Left hindlimb (tissue), 1 donor: ENCODE measurements at regions not wholly inside any gene's neighbourhood (a gene's known extent, or its start where the extent isn't known, plus 50 kb on each side); places are given as distances from the start of the nearest gene placed in this dataset.
"Not testable (repeated sequence)": the region's sequence is repeated elsewhere in the genome, so short reads cannot be mapped to it uniquely, and the experiment has no call there.

Experiments
- DNase-seq: peaks from one replicate; pipeline ENCODE4 v3.0.0-alpha.2; 2018

DNA sequence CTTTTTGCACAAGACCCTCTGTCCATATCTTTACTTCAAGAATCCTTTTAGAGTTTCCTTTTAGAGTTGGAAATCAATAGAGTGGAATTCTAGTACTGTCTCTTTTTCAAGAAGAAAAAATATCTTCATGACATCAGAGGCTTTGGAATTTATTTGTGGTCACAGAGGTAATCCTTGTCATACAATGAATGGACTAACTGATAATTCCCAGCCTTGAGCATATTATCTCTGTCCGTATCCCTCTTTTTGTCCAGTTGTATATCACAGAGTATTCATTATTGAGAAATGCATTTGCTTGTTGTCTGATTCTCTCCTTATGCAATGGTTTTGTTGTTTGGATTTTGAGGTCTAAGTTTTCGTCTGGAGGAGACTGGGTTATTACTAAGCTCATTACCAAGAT lies 82.0 kb upstream of the HAPLN1 start:
- no peak for DNase-seq

DNA sequence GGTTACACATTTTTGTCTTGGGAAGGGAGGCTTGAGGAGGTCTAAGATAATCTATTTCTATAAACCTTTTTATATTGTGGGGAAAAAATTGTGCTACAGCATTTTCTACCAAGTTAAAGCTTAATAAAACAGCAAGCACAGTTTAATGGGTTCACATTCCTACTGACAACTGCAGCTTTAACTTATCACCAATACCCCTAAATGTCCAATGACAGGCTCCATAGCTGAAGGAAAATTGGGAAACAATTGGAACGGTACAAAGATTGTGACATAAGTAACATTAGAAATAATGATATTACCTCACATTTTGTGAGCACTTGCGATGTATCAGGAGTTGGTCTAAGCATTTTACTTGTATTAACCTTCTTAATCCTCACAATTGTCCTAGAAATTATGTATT lies 79.5 kb upstream of the HAPLN1 start:
- DNase-seq: no peak

DNA sequence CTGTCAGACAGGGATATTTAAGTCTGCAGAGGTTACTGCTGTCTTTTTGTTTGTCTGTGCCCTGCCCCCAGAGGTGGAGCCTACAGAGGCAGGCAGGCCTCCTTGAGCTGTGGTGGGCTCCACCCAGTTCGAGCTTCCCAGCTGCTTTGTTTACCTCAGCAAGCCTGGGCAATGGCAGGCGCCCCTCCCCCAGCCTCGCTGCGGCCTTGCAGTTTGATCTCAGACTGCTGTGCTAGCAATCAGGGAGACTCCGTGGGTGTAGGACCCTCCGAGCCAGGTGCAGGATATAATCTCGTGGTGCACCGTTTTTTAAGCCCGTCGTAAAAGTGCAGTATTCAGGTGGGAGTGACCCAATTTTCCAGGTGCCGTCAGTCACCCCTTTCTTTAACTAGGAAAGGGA lies 78.4 kb upstream of the HAPLN1 start:
- not testable (repeated sequence) for DNase-seq

DNA sequence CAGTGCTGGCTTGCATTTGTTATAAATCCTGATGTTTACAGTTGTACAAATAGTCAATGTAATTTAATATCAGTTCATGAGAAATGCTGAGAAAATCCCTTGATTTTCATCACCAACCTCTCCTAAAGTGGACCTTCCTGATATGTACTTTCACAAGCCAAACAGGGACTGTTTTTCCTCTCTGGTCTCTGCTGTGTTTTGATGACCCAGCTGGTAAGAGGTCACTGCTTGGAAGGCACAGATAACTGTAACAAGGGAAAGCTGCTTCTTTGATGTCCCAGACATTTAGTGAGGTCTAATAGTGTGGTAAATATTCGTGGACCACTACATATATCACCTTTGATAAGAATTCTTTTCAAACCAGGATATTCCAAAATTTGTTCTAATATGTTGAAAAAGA lies 68.7 kb upstream of the HAPLN1 start:
- DNase-seq: no peak

DNA sequence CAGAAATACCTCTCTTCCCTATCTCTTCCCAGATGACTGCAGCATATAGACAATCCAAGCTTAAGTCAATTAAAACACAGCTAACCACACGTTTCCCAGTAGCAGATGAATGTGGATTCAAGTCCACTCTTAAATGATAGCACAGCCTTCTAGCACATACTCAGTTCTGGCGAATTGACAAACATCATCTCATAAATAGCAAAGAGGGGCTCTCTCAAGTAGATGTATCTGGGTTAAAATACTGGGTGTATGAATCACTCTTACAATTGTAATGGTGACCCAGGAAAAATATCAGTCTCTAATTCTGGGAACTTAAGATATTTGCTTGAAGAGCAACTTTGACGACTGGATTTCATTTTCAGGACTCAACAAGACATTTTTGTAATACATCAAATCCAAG lies 67.0 kb upstream of the HAPLN1 start:
- no peak for DNase-seq

DNA sequence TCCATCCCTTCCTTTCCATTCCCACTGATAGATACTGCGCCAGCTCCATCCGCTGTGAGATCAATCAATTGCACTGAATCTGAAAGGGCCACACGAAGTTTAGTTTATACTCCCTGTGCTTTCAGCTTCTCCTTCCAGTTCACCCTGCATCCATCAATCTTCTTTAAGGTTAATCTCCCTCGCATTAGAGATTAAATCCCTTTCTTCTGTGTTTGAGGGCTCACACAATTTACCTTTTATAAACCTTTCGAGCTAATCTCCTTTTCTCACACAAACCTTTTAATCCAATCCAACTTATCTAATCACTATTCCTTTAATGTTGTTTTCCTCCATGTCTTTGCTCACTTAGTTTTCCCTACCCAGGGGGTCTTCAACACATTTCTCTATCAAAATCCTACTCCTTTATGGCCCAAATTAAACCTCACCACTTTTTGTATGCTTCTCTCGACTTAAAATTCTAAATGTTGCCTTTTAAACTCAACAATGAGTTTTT lies 64.6 kb upstream of the HAPLN1 start:
- DNase-seq: no peak

DNA sequence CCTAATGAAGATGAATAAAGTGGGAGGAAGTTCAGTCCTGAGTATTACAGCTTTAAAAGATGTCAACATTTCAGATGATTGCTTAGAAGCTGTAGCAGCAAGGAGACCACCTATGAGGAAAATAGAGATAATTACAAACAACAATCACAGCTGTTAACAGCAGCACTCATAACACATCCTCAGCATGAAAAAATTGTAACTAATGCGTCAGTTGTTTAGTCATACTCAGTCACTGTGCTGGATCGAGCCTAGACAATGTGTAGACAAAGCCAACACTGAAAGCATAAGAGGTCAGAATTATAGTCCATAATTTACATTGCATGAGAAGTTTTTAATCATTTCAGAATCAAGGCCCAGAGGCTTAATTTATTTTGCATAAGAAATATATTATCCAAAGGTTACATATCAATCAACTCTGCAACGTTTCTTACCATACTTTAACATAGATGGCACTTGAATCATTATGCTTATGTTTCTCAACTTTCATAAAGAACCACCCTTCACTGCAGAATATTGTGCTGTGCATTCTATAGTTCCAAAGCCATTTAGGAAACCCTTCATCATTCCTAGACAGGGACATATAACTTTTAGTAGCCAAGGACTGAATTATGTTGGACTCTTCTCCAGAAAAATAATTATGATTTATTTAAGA lies 60.2 kb upstream of the HAPLN1 start:
- no peak for DNase-seq

DNA sequence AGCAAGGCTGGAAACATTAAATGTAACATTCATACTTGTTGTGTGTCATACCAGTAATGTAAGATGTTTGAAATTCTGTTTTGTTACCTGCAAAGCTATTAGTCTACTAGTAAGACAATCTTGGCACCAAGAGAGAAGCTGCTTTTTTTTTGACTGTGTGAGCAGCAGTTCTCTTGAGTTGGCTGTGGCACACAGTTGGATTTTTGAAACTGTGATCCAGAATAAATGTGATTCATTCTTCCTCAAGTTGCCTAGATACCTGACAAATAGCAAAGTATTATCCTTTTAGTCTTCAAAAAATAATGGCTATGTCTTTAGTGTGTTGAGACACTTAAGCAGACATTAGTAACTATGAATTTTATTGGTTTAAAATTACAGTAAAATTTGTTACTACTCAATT lies 57.2 kb upstream of the HAPLN1 start:
- DNase-seq: no peak

DNA sequence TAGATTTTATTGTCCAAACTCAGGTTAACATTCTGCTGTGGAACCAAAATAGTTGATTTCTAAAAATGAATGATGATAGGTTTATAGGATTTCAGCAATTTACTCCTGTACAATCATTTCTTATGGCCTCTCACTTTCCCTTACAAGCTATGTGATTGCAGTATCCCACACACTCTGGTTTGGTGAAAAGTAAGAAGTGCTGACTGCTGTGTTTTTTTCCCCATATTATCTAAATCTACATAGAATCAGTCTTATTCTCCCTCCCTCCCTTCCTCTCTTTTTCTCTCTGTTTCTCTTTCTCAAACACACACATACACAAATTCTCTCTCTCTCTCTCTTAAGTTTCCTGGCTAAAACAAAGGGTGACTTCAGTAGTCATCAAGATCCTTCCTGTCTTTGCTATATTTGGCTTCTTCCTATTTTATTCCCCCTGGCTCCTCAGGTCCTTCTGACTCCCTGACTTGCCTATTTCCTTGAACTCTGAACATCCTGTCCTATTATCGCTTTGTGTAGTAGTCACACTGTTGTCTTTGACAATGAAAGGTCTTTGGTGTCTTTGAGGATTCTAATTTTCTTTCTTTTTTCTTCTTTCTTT lies 55.9 kb upstream of the HAPLN1 start:
- DNase-seq: no peak
